ENCODE measurements at regions not wholly inside any gene's neighbourhood (a gene's known extent, or its start where the extent isn't known, plus 50 kb on each side); places are given as distances from the start of the nearest gene placed in this dataset.
"Not testable (repeated sequence)": the region's sequence is repeated elsewhere in the genome, so short reads cannot be mapped to it uniquely, and the experiment has no call there.

DNA sequence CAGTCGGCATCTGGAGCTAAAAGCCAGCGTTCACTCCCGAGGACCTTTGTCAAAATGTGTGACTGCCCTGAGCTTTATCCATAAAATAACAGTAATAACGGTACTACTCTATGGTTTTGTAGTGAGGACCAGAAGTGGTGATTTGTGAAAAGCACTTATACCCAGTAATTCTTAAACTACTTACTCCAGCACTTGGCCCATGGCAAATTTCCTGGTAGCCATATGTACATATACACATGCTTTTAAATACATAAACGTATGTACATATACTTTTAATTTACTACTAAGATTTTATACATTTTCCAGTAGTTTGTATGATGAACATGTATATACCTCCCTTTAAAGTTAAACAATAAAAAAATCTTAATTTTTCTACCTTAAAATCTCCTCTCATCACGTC lies 163.8 kb upstream of the TMEM132C start:
- Mint-ChIP-seq H3K27me3 (no peaks in the 10 kb centered on the region), H3K36me3 (ENCODE audit: low read depth) (no peaks in the 10 kb centered on the region), H3K27ac (no peak overlapping the region), H3K9me3 (no peaks in the 10 kb centered on the region), H3K4me1 (ENCODE audit: low read depth) (no peaks in the 10 kb centered on the region), H3K4me3 (no peak overlapping the region)
- ATAC-seq (no peak), DNase-seq (no peak)
- POLR2A ChIA-PET = no interaction called here
- CTCF ChIA-PET = no interaction called here
- intact Hi-C loops (cut with micrococcal nuclease) = no loop called here
- TF ChIP-seq, protein P1, sequence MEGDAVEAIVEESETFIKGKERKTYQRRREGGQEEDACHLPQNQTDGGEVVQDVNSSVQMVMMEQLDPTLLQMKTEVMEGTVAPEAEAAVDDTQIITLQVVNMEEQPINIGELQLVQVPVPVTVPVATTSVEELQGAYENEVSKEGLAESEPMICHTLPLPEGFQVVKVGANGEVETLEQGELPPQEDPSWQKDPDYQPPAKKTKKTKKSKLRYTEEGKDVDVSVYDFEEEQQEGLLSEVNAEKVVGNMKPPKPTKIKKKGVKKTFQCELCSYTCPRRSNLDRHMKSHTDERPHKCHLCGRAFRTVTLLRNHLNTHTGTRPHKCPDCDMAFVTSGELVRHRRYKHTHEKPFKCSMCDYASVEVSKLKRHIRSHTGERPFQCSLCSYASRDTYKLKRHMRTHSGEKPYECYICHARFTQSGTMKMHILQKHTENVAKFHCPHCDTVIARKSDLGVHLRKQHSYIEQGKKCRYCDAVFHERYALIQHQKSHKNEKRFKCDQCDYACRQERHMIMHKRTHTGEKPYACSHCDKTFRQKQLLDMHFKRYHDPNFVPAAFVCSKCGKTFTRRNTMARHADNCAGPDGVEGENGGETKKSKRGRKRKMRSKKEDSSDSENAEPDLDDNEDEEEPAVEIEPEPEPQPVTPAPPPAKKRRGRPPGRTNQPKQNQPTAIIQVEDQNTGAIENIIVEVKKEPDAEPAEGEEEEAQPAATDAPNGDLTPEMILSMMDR (IDR thresholded peaks at IDR 0.05) = no peak

DNA sequence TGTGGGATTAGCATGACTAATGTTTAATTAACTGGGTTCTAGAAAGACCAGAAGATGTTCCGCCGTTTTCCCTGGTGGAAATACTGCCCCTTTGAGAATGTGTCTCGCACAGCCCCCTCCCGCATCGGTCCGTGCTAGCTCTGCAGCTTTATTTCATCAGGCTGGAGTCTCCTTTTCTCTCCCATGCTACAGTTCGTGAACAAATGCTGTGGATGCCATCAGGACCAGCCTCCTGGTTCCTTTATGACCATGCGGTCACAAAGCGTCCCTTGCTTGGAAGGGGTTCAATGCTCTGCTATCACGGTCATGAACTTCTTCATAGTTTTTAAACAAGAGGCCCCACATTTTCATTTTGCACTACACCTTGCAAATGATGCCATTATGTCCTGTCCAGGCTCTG lies 157.7 kb upstream of the TMEM132C start:
- H3K27ac Mint-ChIP-seq = no peak overlapping the region
- no peaks in the 10 kb centered on the region for H3K4me1 Mint-ChIP-seq (ENCODE audit: low read depth)
- ChIA-PET CTCF (no interaction called here), POLR2A (no interaction called here)
- H3K27me3 Mint-ChIP-seq = no peaks in the 10 kb centered on the region
- intact Hi-C loops (cut with micrococcal nuclease) = no loop called here
- DNase-seq (no peak), ATAC-seq (no peak)
- no peak overlapping the region for H3K4me3 Mint-ChIP-seq
- H3K9me3 Mint-ChIP-seq = no peaks in the 10 kb centered on the region
- no peaks in the 10 kb centered on the region for H3K36me3 Mint-ChIP-seq (ENCODE audit: low read depth)
- TF ChIP-seq, protein P1 (IDR thresholded peaks at IDR 0.05) = no peak

DNA sequence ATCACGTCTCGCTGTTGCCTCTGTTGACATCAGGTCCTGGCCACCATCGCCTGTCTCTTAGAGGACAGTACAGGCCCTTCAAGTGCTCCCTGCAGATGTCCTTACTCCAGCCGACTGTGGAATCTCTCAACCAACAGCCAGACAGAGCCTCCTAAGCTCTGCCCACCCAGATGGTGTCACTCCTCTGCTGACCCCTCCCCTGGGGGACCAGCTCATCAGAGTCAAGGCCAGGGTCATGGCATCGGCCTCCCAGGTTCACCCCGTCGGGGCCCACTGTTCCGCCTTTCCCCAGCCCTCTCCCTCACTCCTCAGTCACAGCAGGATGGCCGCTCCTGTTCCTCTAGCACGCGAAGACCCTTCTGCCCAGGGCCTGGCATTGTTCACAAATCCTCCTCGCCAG lies 157.3 kb upstream of the TMEM132C start:
- TF ChIP-seq, protein P1 (IDR thresholded peaks at IDR 0.05) = no peak
- DNase-seq = no peak
- intact Hi-C loops (cut with micrococcal nuclease) = no loop called here
- H3K4me1 Mint-ChIP-seq (ENCODE audit: low read depth) = no peaks in the 10 kb centered on the region
- H3K4me3 Mint-ChIP-seq = no peak overlapping the region
- H3K27ac Mint-ChIP-seq = no peak overlapping the region
- CTCF ChIA-PET = no interaction called here
- H3K27me3 Mint-ChIP-seq = no peaks in the 10 kb centered on the region
- H3K9me3 Mint-ChIP-seq = no peaks in the 10 kb centered on the region
- POLR2A ChIA-PET = no interaction called here
- no peaks in the 10 kb centered on the region for H3K36me3 Mint-ChIP-seq (ENCODE audit: low read depth)
- ATAC-seq = no peak

DNA sequence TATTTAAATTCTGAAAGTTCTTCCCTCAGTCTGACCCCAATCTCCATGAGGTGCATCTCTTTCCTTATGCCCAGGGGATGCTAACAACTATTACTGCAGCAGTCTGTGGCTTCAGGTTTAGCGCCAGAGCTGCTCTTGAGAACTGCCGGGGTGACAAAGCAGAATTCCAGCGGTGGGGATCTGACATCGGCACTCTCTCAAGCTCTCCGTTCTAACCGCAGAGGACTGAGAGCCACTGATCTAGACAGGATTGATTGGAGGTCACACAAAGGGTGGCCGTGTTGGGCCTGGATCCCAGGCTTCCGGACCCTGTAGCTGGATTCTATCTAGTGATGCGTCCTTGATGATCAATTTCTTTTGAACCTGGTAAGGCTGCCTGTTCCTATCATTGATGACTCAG lies 155.6 kb upstream of the TMEM132C start:
- intact Hi-C loops (cut with micrococcal nuclease) = no loop called here
- CTCF ChIA-PET = no interaction called here
- no peaks in the 10 kb centered on the region for H3K27me3 Mint-ChIP-seq

DNA sequence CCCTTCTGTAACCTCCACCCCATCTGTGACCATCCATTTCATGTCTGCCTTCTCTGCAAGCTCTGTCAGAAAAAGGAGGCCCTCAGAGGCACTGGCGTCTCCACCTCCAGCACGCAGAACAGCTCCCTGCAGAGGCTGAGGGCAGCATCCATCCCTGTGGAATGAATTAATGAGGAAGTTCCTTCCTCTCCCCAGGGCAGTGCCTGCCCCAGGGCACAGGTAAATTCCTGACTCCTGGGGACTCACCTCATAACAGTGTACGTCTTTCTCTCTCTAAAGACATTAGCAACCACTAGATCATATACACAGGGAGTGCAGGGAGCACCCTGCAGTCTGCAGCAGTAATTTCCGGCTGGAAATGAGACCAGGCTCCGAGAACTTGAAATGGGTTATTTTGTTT lies 155.0 kb upstream of the TMEM132C start:
- H3K9me3 Mint-ChIP-seq = peaks cover 3% of the 10 kb centered on the region
- H3K4me3 Mint-ChIP-seq = no peak overlapping the region
- no peak for DNase-seq
- TF ChIP-seq, protein P1 (IDR thresholded peaks at IDR 0.05) = no peak
- POLR2A ChIA-PET = no interaction called here
- no peaks in the 10 kb centered on the region for H3K4me1 Mint-ChIP-seq (ENCODE audit: low read depth)
- H3K36me3 Mint-ChIP-seq (ENCODE audit: low read depth) = no peaks in the 10 kb centered on the region
- ATAC-seq = no peak
- CTCF ChIA-PET = no interaction called here
- no peaks in the 10 kb centered on the region for H3K27me3 Mint-ChIP-seq
- intact Hi-C loops (cut with micrococcal nuclease) = no loop called here
- no peak overlapping the region for H3K27ac Mint-ChIP-seq

More for the DNA sequence above, 155.6 kb upstream of the TMEM132C start:
- no peak overlapping the region for H3K27ac Mint-ChIP-seq
- H3K4me1 Mint-ChIP-seq (ENCODE audit: low read depth) = no peaks in the 10 kb centered on the region
- DNase-seq (no peak), ATAC-seq (no peak)
- H3K36me3 Mint-ChIP-seq (ENCODE audit: low read depth) = no peaks in the 10 kb centered on the region
- no peak overlapping the region for H3K4me3 Mint-ChIP-seq
- POLR2A ChIA-PET = no interaction called here
- TF ChIP-seq, protein P1 (IDR thresholded peaks at IDR 0.05) = no peak
- peaks cover 3% of the 10 kb centered on the region for H3K9me3 Mint-ChIP-seq

DNA sequence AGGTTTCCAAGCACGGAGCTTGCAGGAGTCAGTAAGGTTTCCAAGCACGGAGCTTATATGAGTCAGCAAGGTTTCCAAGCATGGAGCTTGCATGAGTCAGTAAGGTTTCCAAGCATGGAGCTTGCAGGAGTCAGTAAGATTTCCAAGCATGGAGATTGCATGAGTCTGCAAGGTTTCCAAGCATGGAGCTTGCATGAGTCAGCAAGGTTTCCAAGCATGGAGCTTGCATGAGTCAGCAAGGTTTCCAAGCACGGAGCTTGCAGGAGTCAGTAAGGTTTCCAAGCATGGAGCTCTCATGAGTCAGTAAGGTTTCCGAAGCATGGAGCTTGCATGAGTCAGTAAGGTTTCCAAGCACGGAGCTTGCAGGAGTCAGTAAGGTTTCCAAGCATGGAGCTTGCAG lies 153.7 kb upstream of the TMEM132C start:
- POLR2A ChIA-PET; CTCF ChIA-PET; intact Hi-C loops (cut with micrococcal nuclease); H3K27me3 Mint-ChIP-seq; ATAC-seq; DNase-seq; H3K4me1 Mint-ChIP-seq (ENCODE audit: low read depth); H3K27ac Mint-ChIP-seq; H3K4me3 Mint-ChIP-seq; H3K36me3 Mint-ChIP-seq (ENCODE audit: low read depth); H3K9me3 Mint-ChIP-seq: not testable (repeated sequence)
